AG04449 (cell line): ENCODE measurements at regions not wholly inside any gene's neighbourhood (a gene's known extent, or its start where the extent isn't known, plus 50 kb on each side); places are given as distances from the start of the nearest gene placed in this dataset.

ENCODE experiments used
- CTCF ChIA-PET: fragments of 350-600 bp; formaldehyde crosslinking; extraction: SDS; loops from one replicate; lab custom pipeline; 2021; ENCODE audit warnings: antibody characterized with exemption; lab: Yijun Ruan, JAX
- POLR2A ChIA-PET: fragments of 400-600, 350-600 bp; formaldehyde crosslinking; extraction: SDS; loops from one replicate; lab custom pipeline; 2020; ENCODE audit warnings: antibody characterized with exemption, inconsistent platforms; lab: Yijun Ruan, JAX
- DNase-seq: peaks from one replicate; pipeline ENCODE4 v3.0.0-alpha.2; 2010; ENCODE audit warnings: low read depth, low spot score
- H3K4me3 ChIP-seq: 2 replicates; pipeline ENCODE4 v1.5.1; 2011; ENCODE audit warnings: low read depth, mild to moderate bottlenecking, control low read depth, low read length
- CTCF ChIP-seq: IDR thresholded peaks from one replicate; pipeline ENCODE4 v1.5.1; 2011; ENCODE audit warnings: mild to moderate bottlenecking, moderate library complexity, low read length, control low read depth, inconsistent platforms; ENCODE audit not compliant: insufficient read depth; ENCODE audit errors: missing control alignments

- DNase-seq: no peak
- ChIA-PET CTCF (no interaction called here), POLR2A (no interaction called here)
- H3K4me3 ChIP-seq: no peak overlapping the region
- no peak for TF ChIP-seq CTCF
These were observed 378.8 kb upstream of the SOX5 start for GRCh38 chr12:24328261-24328660.

GRCh38 chr12:24325331-24325730 lies 375.9 kb upstream of the SOX5 start:
- no peak for TF ChIP-seq CTCF
- no peak overlapping the region for H3K4me3 ChIP-seq
- no peak for DNase-seq
- CTCF ChIA-PET: no interaction called here
- POLR2A ChIA-PET: no interaction called here

GRCh38 chr12:24307716-24308335 lies 358.4 kb upstream of the SOX5 start:
- POLR2A ChIA-PET: no interaction called here
- DNase-seq: no peak
- no peak overlapping the region for H3K4me3 ChIP-seq
- CTCF ChIA-PET: no interaction called here
- no peak for TF ChIP-seq CTCF

- no peak for DNase-seq
- POLR2A ChIA-PET: no interaction called here
- CTCF ChIA-PET: no interaction called here
- TF ChIP-seq CTCF: no peak
- no peak overlapping the region for H3K4me3 ChIP-seq
These were observed 357.7 kb upstream of the SOX5 start for GRCh38 chr12:24307153-24307552.

GRCh38 chr12:24306001-24306400 lies 356.5 kb upstream of the SOX5 start:
- CTCF ChIA-PET: no interaction called here
- DNase-seq: no peak
- no peak for TF ChIP-seq CTCF

GRCh38 chr12:24304285-24304684 lies 354.8 kb upstream of the SOX5 start:
- CTCF ChIA-PET: no interaction called here

More at GRCh38 chr12:24306001-24306400, 356.5 kb upstream of the SOX5 start:
- H3K4me3 ChIP-seq: no peak overlapping the region
- POLR2A ChIA-PET: no interaction called here

More at GRCh38 chr12:24304285-24304684, 354.8 kb upstream of the SOX5 start:
- POLR2A ChIA-PET: no interaction called here
- no peak overlapping the region for H3K4me3 ChIP-seq
- no peak for DNase-seq
- TF ChIP-seq CTCF: no peak
